Endothelial cell of umbilical vein (primary cell): ENCODE measurements at regions not wholly inside any gene's neighbourhood (a gene's known extent, or its start where the extent isn't known, plus 50 kb on each side); places are given as distances from the start of the nearest gene placed in this dataset.

Experiments
- EZH2 ChIP-seq: IDR thresholded peaks from 2 replicates; pipeline ENCODE4 v1.6.1; 2012; ENCODE audit warnings: borderline replicate concordance, low read depth, mild to moderate bottlenecking, moderate library complexity, low read length, inconsistent platforms; ENCODE audit not compliant: severe bottlenecking
- MYC ChIP-seq: IDR thresholded peaks from one replicate; pipeline ENCODE4 v1.6.1; 2011; ENCODE audit warnings: mild to moderate bottlenecking, low read depth, low read length
- POLR2A ChIP-seq: IDR thresholded peaks from 2 replicates; pipeline ENCODE4 v1.6.1; 2012; ENCODE audit warnings: low read depth, mild to moderate bottlenecking, control low read depth, low read length
- POLR2AphosphoS5 ChIP-seq: IDR thresholded peaks from 2 replicates; pipeline ENCODE4 v1.6.1; 2012; ENCODE audit warnings: low read depth, mild to moderate bottlenecking, control low read depth, low read length, moderate library complexity; ENCODE audit not compliant: insufficient read depth

GRCh38 chr6:25138233-25138933 is 140.8 kb upstream of the CARMIL1 start:
- TF ChIP-seq POLR2AphosphoS5 (peak; percentile 45), MYC (no peak), POLR2A (no peak), EZH2 (no peak)
